ENCODE measurements at regions not wholly inside any gene's neighbourhood (a gene's known extent, or its start where the extent isn't known, plus 50 kb on each side); places are given as distances from the start of the nearest gene placed in this dataset.

DNA sequence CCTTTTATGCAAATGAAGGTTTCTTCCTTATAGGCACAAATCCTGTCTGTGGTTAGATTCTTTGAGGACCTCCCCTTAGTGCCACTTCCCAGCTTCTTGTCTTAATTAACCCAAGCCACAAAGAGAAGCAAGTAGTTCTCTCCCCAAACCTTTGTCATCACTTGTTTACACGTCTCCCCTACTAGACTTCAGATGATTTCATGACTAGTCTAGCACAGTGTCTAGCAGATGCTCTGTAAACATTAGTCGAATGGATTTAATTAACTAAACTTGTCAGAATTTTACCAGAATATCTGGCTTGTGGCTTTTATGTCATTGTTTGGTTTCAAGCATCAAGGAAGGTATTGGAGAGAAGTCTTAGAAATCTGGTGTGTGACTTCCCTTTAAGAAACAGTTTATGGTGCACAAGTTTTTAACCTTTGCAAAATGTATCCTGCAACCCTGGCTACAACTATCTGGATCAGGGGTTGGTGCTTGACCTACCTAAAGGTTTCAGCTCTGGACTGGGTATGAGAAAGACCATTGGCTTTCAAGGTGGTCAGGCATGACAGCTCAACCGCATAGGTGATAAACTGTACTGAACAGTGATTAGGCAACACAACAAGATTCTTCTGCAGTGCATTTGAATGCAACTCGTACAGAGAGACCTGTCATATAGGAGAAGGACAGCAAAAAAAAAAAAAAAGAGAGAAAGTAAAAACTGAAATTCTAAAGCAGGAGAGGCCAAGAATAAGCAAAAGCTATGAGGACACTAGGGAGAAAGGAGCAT, 93.2 kb upstream of the CCDC150 start:
- Mint-ChIP-seq H3K4me1 (no peaks in the 10 kb centered on the region), H3K4me3 (no peak overlapping the region), H3K27ac (no peak overlapping the region), H3K36me3 (no peaks in the 10 kb centered on the region), H3K27me3 (no peaks in the 10 kb centered on the region), H3K9me3 (no peaks in the 10 kb centered on the region)
- CTCF ChIA-PET = no interaction called here
- DNase-seq = no peak

DNA sequence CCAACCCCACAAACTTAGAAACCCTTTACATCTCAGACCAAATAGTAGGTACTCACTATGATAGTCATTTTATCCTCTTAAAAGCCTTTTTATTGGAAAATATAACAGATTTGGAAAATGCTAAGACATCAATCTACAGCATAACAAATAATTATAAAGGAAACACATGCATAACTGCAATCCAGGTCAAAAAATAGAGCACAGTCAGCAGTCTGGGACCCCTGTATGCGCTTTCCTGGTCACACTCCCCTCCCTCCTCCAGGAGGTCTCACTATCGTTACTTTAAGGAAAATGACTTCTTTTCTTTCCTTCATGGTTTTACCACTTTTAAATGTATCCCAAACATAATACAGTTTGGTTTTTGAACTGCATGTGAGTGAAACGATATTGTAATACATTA, 90.5 kb upstream of the CCDC150 start:
- no peaks in the 10 kb centered on the region for H3K36me3 Mint-ChIP-seq
- no peaks in the 10 kb centered on the region for H3K4me1 Mint-ChIP-seq
- no peaks in the 10 kb centered on the region for H3K9me3 Mint-ChIP-seq
- DNase-seq = no peak
- CTCF ChIA-PET = no interaction called here
- no peak overlapping the region for H3K27ac Mint-ChIP-seq
- H3K27me3 Mint-ChIP-seq = peaks cover 4% of the 10 kb centered on the region
- no peak overlapping the region for H3K4me3 Mint-ChIP-seq

- DNase-seq = no peak
- Mint-ChIP-seq H3K27me3 (peaks cover 4% of the 10 kb centered on the region), H3K9me3 (no peaks in the 10 kb centered on the region), H3K36me3 (no peaks in the 10 kb centered on the region), H3K4me3 (no peak overlapping the region), H3K27ac (no peak overlapping the region), H3K4me1 (no peaks in the 10 kb centered on the region)
- CTCF ChIA-PET = no interaction called here
These were observed 88.5 kb upstream of the CCDC150 start for GRCh38 chr2:196551014-196551413.

DNA sequence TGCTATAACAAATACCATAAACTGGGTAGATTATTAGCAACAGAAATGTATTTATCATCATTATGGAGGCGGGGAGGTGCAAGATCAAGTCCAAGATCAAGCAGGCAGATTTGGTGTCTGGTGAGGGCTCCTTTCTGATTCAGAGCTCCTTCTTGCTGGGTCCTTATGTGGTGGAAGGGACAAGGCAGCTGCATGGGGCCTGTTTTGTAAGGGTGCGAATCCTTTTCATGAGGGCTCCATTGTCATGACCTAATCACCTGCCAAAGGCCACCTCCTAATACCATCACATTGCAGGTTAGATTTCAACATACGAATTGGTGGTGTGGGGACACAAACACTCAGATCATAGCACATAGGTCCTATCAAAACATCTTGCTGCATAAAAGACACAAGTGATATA, 84.4 kb upstream of the CCDC150 start:
- no peaks in the 10 kb centered on the region for H3K36me3 Mint-ChIP-seq
- H3K9me3 Mint-ChIP-seq = no peaks in the 10 kb centered on the region
- H3K27ac Mint-ChIP-seq = no peak overlapping the region
- peaks cover 7% of the 10 kb centered on the region for H3K27me3 Mint-ChIP-seq
- H3K4me1 Mint-ChIP-seq = no peaks in the 10 kb centered on the region
- no peak overlapping the region for H3K4me3 Mint-ChIP-seq
- CTCF ChIA-PET = no interaction called here
- no peak for DNase-seq

GRCh38 chr2:196555726-196556125, 83.8 kb upstream of the CCDC150 start:
- peaks cover 7% of the 10 kb centered on the region for H3K27me3 Mint-ChIP-seq
- no peaks in the 10 kb centered on the region for H3K36me3 Mint-ChIP-seq
- no peaks in the 10 kb centered on the region for H3K9me3 Mint-ChIP-seq
- CTCF ChIA-PET = no interaction called here
- H3K27ac Mint-ChIP-seq = no peak overlapping the region
- DNase-seq = no peak
- no peak overlapping the region for H3K4me3 Mint-ChIP-seq
- no peaks in the 10 kb centered on the region for H3K4me1 Mint-ChIP-seq

DNA sequence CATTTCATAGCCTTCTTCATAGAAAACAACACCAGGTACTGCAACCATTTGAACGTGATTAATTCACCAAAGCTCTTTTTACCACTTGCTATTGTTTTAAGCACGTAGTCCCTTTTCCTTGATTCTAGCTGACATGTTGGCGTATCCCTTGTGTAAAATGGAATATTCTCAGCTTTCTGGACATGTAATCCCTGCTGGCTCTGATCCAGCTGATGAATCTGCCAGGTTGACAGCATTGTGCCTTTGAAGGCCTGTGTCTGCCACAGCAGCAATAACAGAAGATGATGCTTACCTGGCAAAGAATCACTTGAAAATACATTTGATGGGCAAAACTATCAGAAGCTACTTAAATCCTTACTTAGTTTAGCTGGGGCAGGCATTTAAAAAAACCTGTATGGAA, 81.0 kb upstream of the CCDC150 start:
- CTCF ChIA-PET = no interaction called here
- no peak overlapping the region for H3K27ac Mint-ChIP-seq
- no peaks in the 10 kb centered on the region for H3K36me3 Mint-ChIP-seq
- no peak overlapping the region for H3K4me3 Mint-ChIP-seq
- H3K9me3 Mint-ChIP-seq = no peaks in the 10 kb centered on the region
- H3K4me1 Mint-ChIP-seq = no peaks in the 10 kb centered on the region
- DNase-seq = no peak
- peaks cover 8% of the 10 kb centered on the region for H3K27me3 Mint-ChIP-seq

- Mint-ChIP-seq H3K4me1 (no peaks in the 10 kb centered on the region), H3K27ac (no peak overlapping the region), H3K9me3 (no peaks in the 10 kb centered on the region), H3K4me3 (no peak overlapping the region), H3K36me3 (no peaks in the 10 kb centered on the region), H3K27me3 (peaks cover 14% of the 10 kb centered on the region)
- DNase-seq = no peak
- CTCF ChIA-PET = no interaction called here
These were observed 75.6 kb upstream of the CCDC150 start for GRCh38 chr2:196563876-196564275.

DNA sequence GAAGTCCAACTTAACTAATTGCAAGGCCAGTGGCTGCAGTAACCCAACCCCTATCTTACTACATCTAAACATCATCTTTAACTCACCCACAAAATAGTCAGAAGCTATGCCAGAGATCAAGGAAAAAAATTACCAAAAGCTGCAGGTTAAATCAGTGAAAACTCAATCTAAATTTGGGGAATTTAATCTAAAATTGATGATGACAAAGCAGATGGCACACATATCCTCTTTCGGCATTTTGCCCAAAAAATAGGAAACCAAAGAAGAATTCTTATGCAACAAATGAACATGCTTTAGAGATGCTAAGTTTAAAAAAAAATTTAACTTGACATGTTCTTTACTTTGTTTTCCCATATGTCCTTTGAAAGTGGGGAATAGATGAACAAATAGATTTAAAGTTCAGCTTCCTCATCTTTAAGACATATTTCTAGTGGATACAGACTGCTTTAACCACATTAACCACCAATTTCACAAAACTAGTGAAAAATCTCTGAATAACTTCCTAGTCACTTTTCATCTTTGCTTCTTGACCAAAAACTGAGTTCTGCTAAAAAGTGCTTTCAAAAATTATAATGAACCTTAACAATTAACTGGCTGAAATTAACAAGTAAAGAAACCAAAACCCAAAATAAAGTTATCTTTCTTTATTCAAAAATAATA, 74.3 kb upstream of the CCDC150 start:
- Mint-ChIP-seq H3K27me3 (peaks cover 11% of the 10 kb centered on the region), H3K9me3 (no peaks in the 10 kb centered on the region), H3K36me3 (no peaks in the 10 kb centered on the region), H3K4me3 (no peak overlapping the region), H3K4me1 (no peaks in the 10 kb centered on the region), H3K27ac (no peak overlapping the region)
- DNase-seq = no peak
- CTCF ChIA-PET = no interaction called here

DNA sequence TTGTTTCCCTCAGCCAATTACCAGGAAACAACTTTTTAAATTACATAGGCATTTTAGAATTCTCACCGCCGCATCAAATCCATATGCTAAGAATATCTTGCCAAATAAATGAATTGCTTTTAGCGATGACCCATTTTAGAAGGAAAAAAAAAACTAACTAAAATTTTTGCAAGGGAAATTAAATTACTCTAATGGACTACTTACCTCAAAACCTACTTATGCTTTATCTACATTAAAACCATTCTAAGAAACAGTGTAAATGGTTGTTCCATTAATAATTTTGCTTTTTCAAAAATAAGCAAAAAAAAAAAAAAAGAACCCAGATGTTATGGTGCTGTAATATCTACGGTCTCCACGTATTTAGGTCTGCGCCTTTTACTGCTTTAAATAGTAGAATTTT, 73.5 kb upstream of the CCDC150 start:
- DNase-seq = no peak
- Mint-ChIP-seq H3K9me3 (no peaks in the 10 kb centered on the region), H3K27me3 (peaks cover 11% of the 10 kb centered on the region), H3K27ac (no peak overlapping the region), H3K4me1 (no peaks in the 10 kb centered on the region), H3K4me3 (no peak overlapping the region), H3K36me3 (no peaks in the 10 kb centered on the region)
- CTCF ChIA-PET = no interaction called here

GRCh38 chr2:196566961-196567666, 72.4 kb upstream of the CCDC150 start:
- Mint-ChIP-seq H3K4me3 (no peak overlapping the region), H3K27ac (no peak overlapping the region), H3K9me3 (no peaks in the 10 kb centered on the region), H3K27me3 (peaks cover 11% of the 10 kb centered on the region), H3K36me3 (no peaks in the 10 kb centered on the region), H3K4me1 (no peaks in the 10 kb centered on the region)
- DNase-seq = no peak
- CTCF ChIA-PET = no interaction called here

DNA sequence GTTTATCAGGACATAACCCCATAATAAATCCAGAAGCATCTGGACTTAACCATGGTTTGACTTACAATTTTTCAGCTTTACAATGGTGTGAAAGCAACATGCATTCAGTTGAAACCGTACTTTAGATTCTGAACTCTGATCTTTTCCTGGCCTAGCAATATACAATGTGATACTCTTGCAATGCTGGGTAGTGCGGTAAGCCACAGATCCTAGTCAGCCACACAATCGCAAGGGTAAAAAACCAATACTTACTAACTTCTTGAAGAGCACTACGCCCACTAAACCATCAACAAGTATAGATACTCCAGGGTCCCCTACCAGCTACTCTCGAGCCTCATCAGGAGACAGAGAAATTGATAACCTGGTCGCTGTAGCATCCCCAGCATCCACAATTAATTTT, 71.0 kb upstream of the CCDC150 start:
- Mint-ChIP-seq H3K27me3 (peaks cover 7% of the 10 kb centered on the region), H3K27ac (no peak overlapping the region), H3K36me3 (no peaks in the 10 kb centered on the region), H3K4me3 (no peak overlapping the region), H3K9me3 (no peaks in the 10 kb centered on the region), H3K4me1 (no peaks in the 10 kb centered on the region)
- CTCF ChIA-PET = interaction anchor here (1.6 kb wide), 1 partner anchor 11 kb away, joined by 4 read pairs; no protein-coding TSS in a partner anchor
- no peak for DNase-seq

- Mint-ChIP-seq H3K36me3 (no peaks in the 10 kb centered on the region), H3K9me3 (no peaks in the 10 kb centered on the region), H3K4me1 (no peaks in the 10 kb centered on the region), H3K4me3 (no peak overlapping the region), H3K27me3 (peaks cover 23% of the 10 kb centered on the region), H3K27ac (no peak overlapping the region)
- DNase-seq = no peak
- CTCF ChIA-PET = no interaction called here
These were observed 54.6 kb upstream of the CCDC150 start for GRCh38 chr2:196584903-196585302.

DNA sequence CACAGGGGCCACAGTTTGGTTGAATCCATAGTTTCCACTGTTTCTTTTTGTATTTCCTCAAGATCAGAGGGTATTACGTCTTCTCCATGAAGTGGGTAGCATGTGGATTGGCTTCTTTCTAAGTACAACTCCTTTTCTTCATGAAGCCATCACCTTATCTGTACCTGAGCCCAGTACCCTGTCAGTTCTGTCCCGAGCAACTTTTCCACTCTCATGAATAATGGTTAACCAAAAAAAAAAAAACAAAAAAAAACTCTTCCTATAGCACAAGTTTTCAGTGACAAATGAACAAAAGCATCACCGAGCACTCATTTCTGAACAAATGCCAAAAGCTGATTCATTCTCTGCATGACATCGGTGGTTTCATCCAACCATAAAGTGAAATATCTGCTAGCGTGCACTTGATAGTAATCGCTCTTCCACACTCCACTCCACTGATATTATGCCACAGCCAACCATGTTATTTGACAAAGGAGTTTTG, 53.0 kb upstream of the CCDC150 start:
- H3K27ac Mint-ChIP-seq = no peak overlapping the region
- H3K27me3 Mint-ChIP-seq = peaks cover 38% of the 10 kb centered on the region
- CTCF ChIA-PET = no interaction called here
- no peaks in the 10 kb centered on the region for H3K9me3 Mint-ChIP-seq
- H3K4me1 Mint-ChIP-seq = no peaks in the 10 kb centered on the region
- DNase-seq = no peak
- no peaks in the 10 kb centered on the region for H3K36me3 Mint-ChIP-seq
- H3K4me3 Mint-ChIP-seq = no peak overlapping the region

DNA sequence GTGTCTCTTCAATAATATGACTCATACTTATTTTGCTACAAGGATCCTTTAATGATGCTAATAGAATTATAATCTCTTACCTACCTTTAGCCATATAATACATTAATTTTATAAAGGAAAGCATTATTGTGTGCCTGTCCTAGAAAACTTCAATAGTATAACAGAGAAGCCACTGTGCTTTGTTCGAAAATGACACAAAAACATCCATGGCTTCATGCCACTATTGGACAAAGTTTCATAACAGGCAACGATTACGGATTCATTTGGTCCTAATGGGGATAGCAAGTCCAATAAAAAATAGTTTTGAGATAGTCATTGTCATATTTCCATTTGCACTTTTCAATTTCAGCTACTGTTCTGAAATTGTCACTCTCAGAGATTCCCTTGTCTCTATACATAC, 52.5 kb upstream of the CCDC150 start:
- no peak overlapping the region for H3K4me3 Mint-ChIP-seq
- H3K4me1 Mint-ChIP-seq = no peaks in the 10 kb centered on the region
- peaks cover 43% of the 10 kb centered on the region for H3K27me3 Mint-ChIP-seq
- H3K36me3 Mint-ChIP-seq = no peaks in the 10 kb centered on the region
- CTCF ChIA-PET = no interaction called here
- no peaks in the 10 kb centered on the region for H3K9me3 Mint-ChIP-seq
- H3K27ac Mint-ChIP-seq = no peak overlapping the region
- no peak for DNase-seq

- Mint-ChIP-seq H3K4me1 (peaks cover 4% of the 10 kb centered on the region), H3K27ac (no peak overlapping the region), H3K9me3 (no peaks in the 10 kb centered on the region), H3K27me3 (peaks cover 48% of the 10 kb centered on the region), H3K4me3 (no peak overlapping the region), H3K36me3 (no peaks in the 10 kb centered on the region)
- DNase-seq = no peak
- CTCF ChIA-PET = no interaction called here
These were observed 51.8 kb upstream of the CCDC150 start for GRCh38 chr2:196587739-196588138.
